GM19324 (cell line): ENCODE measurements at regions not wholly inside any gene's neighbourhood (a gene's known extent, or its start where the extent isn't known, plus 50 kb on each side); places are given as distances from the start of the nearest gene placed in this dataset.

ENCODE experiments used
- ATAC-seq: cut with Tn5 transposase; IDR thresholded peaks from one replicate; pipeline ENCODE4 v1.9.1; 2021; ENCODE audit warnings: mild to moderate bottlenecking, moderate library complexity; ENCODE audit not compliant: unreplicated experiment, low FRiP score

DNA sequence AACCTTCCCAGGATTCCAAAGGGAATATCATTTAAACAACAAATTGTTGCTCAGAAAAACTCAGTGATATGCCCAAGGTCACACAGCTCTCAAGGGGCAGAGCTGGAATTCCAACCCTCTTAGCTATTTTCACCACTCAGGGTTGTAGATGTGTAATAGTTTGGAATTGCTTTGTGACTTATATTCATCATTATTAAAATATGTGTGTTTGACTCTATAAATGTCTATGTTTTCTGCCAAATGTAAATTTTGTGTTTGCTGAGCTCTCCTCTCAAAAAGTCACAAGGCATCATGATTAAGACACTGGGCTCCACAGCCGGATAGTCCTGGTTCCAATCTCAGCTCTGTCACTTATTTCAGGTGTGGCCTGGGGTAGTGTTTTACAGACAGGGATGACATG is 407.3 kb downstream of the TMEM135 start:
- ATAC-seq: no peak

DNA sequence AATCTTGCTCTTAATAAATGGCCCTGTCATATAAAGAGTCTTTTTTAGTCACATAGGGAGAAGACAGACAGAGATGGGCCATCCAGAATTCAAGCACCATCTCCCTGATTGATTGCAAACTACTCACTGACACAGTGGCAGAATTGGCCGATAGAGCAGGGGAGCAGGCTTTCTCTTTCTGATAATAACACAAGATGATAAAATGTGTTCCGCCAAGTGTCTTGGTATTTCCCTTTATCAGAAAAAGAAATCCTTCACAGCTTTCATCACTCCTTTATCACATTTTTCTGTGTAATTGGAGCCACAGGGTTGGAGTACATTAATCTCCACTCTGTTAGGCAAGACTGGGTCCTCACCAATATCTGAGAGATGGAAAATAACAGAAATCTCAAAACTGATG is 406.0 kb downstream of the TMEM135 start:
- no peak for ATAC-seq

DNA sequence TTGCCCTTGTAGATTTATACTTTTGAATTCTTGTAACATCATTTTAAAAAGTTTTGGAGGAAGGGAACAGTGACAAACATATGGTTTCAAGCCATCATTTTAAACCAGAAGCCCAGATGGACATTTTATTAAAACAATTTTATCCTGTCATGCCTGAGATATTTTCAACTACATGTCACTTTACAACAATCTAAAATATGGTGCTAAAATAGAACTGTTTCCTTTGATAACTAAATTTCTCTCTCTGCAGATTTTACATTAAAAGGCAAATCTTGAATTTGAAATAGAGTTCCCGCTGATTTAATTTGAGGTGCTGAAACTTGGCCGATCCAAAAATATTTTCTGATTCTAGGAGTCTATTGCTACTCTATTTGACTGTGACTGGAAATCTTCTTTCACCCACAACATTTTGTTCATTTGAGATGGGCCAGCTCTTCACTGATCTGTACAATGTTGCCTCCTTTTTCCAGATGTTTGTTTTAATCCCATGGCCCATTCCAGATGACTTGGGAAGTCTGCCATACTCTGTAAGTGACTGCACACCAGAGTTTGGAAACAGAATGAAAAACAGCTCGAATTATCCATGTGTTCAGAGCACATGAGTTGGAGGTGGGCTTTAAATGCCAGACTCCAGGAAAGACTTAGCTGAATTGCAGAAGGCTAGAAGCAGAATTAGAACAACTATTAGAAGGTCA is 402.5 kb downstream of the TMEM135 start:
- no peak for ATAC-seq

DNA sequence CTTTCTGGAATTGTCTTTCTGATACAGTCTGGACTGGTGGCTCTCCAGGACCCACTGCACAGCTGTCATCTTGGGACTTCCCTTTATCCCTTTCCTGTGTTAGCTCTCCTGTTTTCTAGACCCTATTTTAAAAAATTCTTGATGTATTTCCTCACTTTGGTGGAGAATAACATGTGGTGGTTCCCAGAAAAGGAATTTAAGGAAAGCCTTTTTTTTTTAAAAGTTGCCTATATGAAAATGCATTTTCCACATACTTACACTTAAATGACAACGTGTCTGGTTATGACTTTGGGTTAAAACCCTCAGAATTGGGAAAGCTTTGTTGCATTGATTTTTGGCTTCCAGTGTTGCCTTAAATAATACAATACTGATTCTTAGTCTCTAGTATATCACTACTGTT is 400.7 kb downstream of the TMEM135 start:
- no peak for ATAC-seq

DNA sequence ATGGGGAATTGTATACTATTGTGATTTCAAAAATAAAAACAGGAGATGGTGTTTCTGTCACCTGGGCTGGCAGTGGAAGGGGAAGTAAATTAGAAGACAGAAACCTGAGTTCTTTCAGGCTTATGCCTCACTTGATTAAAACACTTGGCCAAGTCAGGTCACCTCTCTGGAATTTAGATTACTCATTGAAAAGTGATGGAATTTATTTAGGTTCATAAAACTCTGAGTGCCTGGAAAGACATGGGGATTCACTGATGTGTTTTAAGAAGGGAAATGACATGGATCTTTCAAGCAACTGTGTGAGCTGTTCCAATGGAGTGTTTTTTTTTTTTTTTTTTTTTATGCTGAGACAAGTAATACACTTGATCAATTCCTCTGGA is 400.1 kb downstream of the TMEM135 start:
- no peak for ATAC-seq

DNA sequence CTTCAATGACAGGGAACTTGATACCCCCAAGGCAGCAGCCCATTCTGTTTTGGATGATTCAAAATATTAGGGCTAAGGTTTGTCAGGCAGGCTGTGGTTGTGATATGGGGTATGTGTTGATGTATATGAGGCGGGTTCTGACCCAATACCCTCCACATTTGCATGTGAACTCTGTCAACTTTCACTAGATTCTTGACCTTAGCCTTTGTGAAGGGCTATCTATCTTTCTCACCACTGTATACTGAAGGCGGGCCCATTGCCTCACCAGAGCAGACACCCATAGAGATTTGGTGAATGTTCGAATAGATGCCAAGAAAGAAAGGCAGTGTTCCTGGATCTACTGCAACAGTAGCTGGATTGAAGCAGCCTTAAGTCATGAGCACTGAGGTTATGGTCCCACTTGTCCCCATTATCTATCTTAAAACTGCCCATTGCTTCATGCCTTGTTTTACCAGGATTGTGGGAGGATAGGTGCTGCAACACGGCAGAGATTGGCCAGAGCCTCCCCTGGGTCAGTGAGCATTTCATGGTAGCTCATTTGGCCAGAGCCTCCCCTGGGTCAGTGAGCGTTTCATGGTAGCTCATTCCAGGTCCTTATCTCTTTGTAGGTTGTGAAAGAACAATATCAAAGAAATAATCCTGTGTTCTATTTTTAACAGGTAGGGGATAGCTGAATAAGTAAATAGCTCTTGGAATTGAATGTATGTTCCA is 399.6 kb downstream of the TMEM135 start:
- no peak for ATAC-seq

DNA sequence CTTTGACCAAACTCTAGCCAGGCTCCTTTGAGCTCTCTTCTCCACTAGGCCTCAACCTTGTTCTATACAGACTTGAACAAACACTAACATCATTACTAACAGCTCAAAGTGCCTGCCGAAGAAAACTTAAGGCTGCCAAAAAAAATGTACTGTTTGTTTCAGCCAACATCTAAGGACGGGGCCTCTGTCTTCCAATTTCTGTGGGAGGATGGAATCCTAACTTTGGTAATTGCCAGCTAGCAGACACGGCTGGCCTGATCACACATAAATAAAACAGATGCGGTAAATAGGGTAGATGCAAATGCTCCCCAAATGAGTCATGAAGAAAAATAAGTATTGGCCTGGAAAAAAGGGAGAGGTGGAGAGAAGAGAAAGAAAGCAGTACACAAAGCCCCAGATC is 394.3 kb downstream of the TMEM135 start:
- ATAC-seq: no peak

DNA sequence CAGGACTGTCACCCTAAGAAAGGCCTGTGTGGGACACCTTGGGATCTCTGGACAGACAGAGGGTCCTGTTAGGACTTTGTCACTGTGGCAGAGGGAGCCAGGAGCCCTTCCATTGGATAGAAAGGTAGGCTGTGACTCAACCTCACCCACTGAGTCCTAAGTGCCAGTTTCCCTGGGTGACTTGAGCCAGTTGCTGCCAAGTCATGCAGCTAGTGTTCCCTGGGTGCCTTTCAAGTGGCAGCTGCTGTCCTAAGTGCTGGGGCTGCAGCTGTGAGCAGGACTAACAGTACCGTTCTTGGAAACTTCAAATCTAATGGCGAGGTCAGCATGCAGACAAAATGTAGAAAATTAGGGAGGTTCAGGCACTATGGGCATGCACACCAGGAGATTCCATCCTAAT is 393.7 kb downstream of the TMEM135 start:
- no peak for ATAC-seq

DNA sequence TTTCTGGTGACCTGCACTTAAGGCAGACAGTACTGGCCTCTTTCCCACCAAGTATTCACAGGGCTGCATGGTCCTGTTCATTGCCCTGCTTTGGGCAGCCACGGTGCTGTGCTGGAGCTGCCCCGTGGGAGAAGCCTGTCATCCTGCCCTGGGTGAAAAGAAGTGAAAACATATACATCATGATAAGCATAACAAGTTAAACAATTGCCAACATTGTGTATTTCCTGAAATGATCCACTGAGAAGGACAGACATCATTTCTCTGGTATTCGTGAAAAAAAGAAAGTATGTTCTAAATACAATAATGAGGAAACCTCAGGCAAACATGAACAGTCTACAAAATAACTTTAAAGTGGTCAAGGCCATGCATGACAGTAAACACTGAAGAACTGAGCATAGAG is 393.1 kb downstream of the TMEM135 start:
- ATAC-seq: no peak

DNA sequence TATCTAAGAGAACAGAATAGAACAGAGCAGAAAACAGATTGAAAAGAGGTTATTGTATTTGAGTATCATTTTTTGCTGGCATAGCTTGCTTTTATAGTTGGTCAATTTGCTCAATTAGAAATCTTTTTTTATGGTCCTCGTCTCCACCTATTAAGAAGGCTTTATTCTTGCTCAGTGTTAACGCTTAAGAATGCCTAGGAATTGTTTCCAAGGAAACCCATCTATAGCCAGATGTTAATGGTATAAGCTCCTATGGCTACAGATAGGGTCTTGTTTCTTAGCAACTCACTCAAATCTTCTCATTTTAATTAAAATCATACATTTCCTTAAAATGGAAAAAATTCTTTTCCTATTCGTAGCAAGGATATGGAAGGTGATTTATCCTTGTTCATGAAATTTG is 392.3 kb downstream of the TMEM135 start:
- no peak for ATAC-seq

DNA sequence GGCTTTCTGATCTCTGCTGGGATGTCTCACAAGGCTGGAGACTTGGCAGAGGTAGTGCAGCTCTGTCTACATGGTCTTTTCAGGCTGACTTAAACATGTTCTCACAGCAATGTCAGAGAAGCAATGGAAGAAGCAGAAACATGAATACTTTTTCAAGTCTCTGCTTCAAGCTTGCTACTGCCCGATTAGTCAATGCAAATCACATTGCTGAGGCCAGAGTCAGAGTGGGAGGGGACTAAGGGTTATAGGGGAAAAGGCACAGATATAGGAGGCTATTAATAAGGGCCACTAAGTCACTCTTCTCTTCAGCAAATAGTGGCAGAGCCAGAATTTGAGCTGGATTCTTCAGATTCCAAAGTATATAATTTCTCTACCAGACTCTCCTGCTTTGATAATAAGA is 390.5 kb downstream of the TMEM135 start:
- ATAC-seq: no peak

DNA sequence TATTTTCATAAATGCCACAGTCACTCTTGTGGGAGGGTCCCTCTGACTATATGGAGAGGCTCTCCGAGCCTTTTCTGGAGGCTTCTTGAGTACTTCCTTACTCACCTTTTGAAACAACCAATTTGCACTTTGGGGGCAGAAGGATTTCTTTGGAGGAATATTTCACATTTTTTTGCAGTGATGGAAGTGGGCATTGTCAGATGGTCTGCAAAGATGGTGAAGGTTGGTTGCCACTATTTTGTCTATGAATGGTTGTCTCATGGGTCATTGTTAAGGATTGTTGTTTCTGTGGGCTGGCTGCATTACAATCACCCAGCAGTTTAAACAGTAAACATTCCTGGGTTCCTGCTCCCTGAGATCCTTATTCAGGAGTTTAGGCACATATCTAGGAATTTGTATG is 388.2 kb downstream of the TMEM135 start:
- no peak for ATAC-seq

DNA sequence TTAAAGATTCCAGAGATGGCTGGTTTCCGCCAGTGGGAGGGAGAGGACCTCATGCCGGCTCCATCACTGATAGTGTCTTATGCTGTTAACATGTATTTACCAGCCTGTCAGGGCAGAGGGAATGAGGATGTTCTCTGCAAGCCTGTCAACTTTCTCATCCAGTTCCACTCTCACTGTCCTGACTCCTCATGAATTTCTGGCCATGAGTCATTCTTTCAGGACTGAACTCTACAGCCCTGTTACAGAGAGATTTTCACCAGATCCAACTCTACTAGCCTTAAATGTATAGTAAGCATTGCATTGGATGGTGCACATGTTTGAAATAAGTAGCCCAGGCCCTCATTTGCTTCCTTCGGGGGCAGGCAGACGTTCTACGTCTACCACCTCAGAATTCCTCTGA is 387.7 kb downstream of the TMEM135 start:
- no peak for ATAC-seq

DNA sequence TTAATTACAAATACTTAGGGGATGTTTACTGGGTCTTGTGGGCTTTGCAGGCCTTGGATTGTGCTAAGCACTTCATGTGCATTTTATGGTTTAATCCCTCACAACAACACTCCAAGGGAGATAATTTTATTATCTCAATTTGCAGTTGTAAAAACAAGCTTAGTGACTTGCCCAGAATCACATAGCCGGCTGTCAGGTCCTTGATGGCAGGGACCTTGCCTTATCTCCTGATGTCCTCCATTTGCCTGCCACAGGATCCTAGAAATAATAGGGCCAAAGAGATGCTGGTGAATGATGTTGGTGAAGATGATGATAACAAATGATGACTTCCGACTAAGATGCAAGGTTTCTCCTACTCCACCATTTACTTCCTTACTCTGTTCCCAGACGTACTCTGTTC is 385.4 kb downstream of the TMEM135 start:
- no peak for ATAC-seq

DNA sequence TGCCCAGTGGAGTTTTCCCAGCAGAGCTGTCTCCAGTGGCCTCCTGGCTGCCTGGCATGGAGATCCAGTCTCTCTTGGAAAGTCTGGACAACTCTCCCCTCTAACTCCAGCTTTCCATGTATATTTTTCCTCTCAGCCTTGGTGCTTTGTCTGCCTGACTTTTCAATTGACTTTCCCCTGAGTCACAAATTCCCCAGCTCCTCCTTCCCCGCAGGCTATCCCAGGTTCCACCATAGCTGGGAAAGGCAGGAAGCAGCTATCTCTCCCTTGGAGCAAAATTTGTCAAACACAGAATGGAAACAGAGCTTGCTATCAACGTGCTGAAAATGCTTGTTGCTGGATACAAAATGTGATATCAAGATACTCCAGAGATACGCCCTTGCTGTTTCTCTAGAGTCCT is 384.8 kb downstream of the TMEM135 start:
- ATAC-seq: no peak

DNA sequence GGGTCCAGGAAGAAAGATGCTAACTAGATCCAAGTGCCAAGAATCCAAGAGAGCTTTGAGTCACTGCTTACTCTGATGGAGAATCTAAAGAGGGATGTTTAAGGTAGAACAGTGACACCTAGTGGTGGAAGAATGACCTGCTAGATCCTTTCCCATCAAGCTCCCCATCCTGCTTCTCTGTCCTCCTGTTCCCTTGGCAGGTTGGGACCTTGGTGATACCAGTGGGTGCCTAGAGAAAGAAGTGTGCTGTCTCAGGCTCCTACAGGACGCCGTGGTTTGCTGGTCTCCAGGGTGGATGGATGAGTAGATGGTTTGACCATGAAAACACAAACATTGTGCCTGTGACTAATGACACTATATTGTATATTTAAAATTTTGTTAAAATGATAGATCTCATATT is 383.7 kb downstream of the TMEM135 start:
- peak; percentile 69 for ATAC-seq

DNA sequence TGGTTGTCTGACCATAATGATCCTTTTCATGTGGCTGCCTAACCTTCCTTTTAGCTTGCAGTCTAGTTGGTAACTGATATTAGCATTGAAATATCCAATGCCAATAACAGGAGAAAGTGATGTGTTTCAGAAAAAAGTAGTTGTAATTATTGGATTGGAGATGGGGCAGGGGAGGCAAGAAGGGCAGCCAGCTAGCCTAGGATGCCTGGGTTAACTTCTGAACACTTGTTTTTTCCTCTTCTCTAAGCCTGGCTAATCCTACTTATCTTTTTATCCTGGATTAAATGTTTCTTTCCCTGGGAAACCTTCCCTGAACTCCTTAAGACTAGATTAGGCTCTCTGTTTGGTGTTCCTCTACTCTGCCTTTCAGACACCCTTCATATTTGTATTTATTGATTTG is 380.2 kb downstream of the TMEM135 start:
- no peak for ATAC-seq

DNA sequence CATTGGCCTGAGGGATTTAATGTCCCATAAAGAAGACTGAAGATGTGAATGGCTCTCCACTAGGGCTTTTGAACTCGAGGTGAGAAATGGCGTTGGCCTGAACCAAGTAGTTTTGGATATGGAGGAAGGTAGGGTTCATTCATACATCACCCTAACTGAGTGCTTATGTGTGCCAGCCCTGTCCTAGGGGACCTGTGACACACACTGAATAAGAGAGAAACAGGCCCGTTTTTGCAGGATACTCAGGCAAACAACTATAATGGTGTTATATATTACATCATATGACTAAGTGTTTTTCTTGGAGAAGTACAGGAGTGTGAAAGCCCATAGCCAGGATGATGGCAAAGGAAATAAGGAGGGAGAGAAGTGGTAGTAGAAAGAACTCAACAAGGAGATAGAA is 368.1 kb downstream of the TMEM135 start:
- ATAC-seq: no peak

DNA sequence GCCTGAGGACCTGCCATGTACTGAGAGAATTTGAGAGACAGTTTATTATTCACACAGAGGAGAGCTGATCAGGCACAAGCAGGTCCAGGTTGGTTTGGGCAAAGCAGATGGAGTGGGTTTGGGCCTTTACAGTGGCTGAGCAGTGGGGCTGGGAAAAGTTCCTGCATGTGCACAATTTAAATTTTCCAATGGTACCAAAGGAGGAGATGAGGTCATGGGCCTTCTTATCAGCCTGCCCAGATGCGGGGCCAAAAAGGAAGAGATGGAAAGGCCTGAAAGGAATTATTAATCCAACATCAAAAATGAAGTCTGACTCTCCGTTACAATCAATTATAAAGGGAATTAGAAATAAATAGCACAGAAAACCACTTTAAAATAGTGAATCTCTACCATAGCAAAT is 367.6 kb downstream of the TMEM135 start:
- no peak for ATAC-seq

DNA sequence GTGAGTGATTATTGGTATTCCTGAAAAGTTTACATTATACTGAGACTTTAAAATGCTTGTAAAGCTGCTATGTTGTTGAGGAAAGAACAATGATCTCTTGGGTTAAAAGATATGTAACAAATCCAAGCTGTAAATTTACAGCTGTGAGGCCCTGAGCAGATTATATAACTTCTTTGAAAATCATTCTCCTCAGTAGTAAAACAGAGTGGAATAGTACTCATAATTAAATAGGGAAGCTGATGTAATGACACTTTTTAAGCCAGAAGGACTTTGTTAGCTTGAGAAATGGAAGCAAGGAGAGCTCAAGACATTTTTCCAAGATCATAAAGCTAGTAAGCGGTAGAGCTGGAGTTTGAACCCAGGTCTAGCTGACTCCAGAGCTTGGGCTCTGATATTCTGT is 363.9 kb downstream of the TMEM135 start:
- ATAC-seq: no peak

DNA sequence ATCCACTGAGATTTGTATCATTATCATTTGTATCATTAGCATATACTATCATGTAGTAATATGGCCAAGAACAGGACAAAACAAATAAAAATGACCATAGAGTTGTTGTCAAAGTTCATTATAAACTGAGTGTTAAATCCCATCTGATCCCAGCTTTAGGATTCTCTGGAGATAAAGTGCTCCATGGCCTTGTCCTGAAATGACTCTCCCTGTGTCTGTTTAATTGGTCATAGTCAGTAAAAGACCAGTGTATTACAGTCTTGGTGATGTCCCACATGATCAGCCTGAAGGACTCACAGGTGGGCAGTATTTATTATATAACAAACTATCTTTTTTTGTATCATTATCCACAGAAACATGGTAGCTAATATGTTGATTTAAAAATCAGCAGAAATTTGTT is 361.6 kb downstream of the TMEM135 start:
- no peak for ATAC-seq

DNA sequence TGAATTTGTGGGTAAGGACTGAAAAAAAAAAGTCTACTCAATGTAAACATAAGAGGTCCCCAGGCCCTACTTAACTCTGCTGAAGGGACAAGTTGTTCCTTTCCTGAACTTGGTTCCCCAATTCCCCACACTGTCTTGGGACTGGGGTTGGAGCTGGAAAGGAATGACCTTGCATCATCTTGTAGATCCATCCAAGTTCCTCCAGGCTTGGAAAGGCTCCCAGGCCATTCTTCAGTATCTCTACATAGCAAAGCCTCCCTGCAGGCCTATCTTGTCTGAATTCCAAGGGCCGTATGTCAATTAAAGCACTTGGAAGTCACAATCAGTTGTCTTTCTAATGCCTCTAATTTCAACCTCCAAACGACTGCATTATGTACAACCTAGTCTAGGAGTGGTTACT is 361.2 kb downstream of the TMEM135 start:
- no peak for ATAC-seq
